ENCODE measurements at regions not wholly inside any gene's neighbourhood (a gene's known extent, or its start where the extent isn't known, plus 50 kb on each side); places are given as distances from the start of the nearest gene placed in this dataset.

- intact Hi-C loops (cut with micrococcal nuclease), result no loop called here
- H2AK5ac ChIP-seq (ENCODE audit: low read depth, low read length), result no peak overlapping the region
- H3K9ac ChIP-seq (ENCODE audit: low read depth, low read length), result no peak overlapping the region
- no peaks in the 10 kb centered on the region for H3K36me3 ChIP-seq (ENCODE audit: control insufficient read depth, insufficient read depth, low read length)
- H3K56ac ChIP-seq (ENCODE audit: extremely low read depth, insufficient read depth, low read length), result no peak overlapping the region
- TF ChIP-seq, protein P1, sequence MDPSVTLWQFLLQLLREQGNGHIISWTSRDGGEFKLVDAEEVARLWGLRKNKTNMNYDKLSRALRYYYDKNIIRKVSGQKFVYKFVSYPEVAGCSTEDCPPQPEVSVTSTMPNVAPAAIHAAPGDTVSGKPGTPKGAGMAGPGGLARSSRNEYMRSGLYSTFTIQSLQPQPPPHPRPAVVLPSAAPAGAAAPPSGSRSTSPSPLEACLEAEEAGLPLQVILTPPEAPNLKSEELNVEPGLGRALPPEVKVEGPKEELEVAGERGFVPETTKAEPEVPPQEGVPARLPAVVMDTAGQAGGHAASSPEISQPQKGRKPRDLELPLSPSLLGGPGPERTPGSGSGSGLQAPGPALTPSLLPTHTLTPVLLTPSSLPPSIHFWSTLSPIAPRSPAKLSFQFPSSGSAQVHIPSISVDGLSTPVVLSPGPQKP (IDR thresholded peaks at IDR 0.05; ENCODE audit: borderline replicate concordance, low read depth, low read length), result no peak
- no peak for TF ChIP-seq MAZ (IDR thresholded peaks at IDR 0.05; ENCODE audit: borderline replicate concordance, low read depth, low read length)
- TF ChIP-seq MAFK (IDR thresholded peaks at IDR 0.05; ENCODE audit: low read depth, low read length), result no peak
- no peak for TF ChIP-seq BHLHE40 (IDR thresholded peaks at IDR 0.05; ENCODE audit: low read depth, low read length)
- no peak for TF ChIP-seq NFE2L2 (IDR thresholded peaks at IDR 0.05; ENCODE audit: low read depth, low read length)
- TF ChIP-seq CEBPB (IDR thresholded peaks at IDR 0.05; ENCODE audit: low read depth, low read length), result no peak
- no peak for TF ChIP-seq RCOR1 (IDR thresholded peaks at IDR 0.05; ENCODE audit: insufficient replicate concordance, low read length)
- no peak for TF ChIP-seq POLR2A (IDR thresholded peaks at IDR 0.05; ENCODE audit: low read depth, low read length)
- no peak overlapping the region for H2BK120ac ChIP-seq (ENCODE audit: low read depth, low read length)
- in situ Hi-C loops (cut with MboI; ENCODE audit: low sequenced_read_pairs), result no loop called here
- no peak overlapping the region for H3K4me3 ChIP-seq (ENCODE audit: insufficient read depth, low read depth, low read length)
- BruUV-seq (replicated peaks), result no TSS peak
- no peak overlapping the region for H3K4me2 ChIP-seq (ENCODE audit: low read depth, low read length)
- ChIA-PET POLR2A (ENCODE audit: unreplicated experiment) (no interaction called here), CTCF (no interaction called here)
- no peaks in the 10 kb centered on the region for H4K20me1 ChIP-seq (ENCODE audit: insufficient read depth, low read length)
- no peak overlapping the region for H4K5ac ChIP-seq (ENCODE audit: low read depth, low read length)
- DNase-seq, result no peak
- no peak overlapping the region for H4K8ac ChIP-seq (ENCODE audit: low read depth in 2 of 2, low read length in 2 of 2)
- H3K27me3 ChIP-seq (ENCODE audit: control insufficient read depth, insufficient read depth, low read length), result no peaks in the 10 kb centered on the region
- 50% methylated on average over 2 of the region's 7 CpGs; no CpG with 5 or more reads in 1 of the 2 experiments for WGBS, 2 experiments (ENCODE audit: extremely low coverage in 2 of 2, insufficient read length in 1 of 2)
- no peaks in the 10 kb centered on the region for H3K79me1 ChIP-seq (ENCODE audit: low read depth in 1 of 2, low read length in 2 of 2)
- H3K4me1 ChIP-seq (ENCODE audit: control insufficient read depth, insufficient read depth, low read length), result no peaks in the 10 kb centered on the region
- dilution Hi-C loops (cut with HindIII; ENCODE audit: low sequenced_read_pairs, unreplicated experiment), result no loop called here
- H2BK5ac ChIP-seq (ENCODE audit: low read depth, low read length, poor library complexity, severe bottlenecking), result no peak overlapping the region
- H4K91ac ChIP-seq (ENCODE audit: insufficient read depth, low read depth, low read length), result no peak overlapping the region
- H3K14ac ChIP-seq (replicated peaks; ENCODE audit: low read depth, low read length), result no peak overlapping the region
- H3K9me3 ChIP-seq (ENCODE audit: control insufficient read depth, insufficient read depth, low read length), result peaks cover 41% of the 10 kb centered on the region
- H3K27ac ChIP-seq (ENCODE audit: insufficient read depth, low read length), result no peak overlapping the region
- no peak overlapping the region for H3K18ac ChIP-seq (ENCODE audit: low read depth, low read length)
- no peak overlapping the region for H2AFZ ChIP-seq (replicated peaks; ENCODE audit: low read length, poor library complexity)
- no peak for ATAC-seq (ENCODE audit: low read depth)
- H2BK15ac ChIP-seq (ENCODE audit: low read depth, low read length), result no peak overlapping the region
- no peak overlapping the region for H2BK20ac ChIP-seq (ENCODE audit: low read depth, low read length)
- H3K23ac ChIP-seq (ENCODE audit: low read depth, low read length), result no peak overlapping the region
- H3K9me1 ChIP-seq (ENCODE audit: insufficient read depth, low read length), result no peaks in the 10 kb centered on the region
- no peak overlapping the region for H3K4ac ChIP-seq (ENCODE audit: low read depth, low read length)
- no peak overlapping the region for H2AK9ac ChIP-seq (replicated peaks; ENCODE audit: low read depth, low read length, poor library complexity)
These were observed 355.5 kb downstream of the GLRX3 start for GRCh38 chr10:130491693-130492050.
